ENCODE measurements at regions not wholly inside any gene's neighbourhood (a gene's known extent, or its start where the extent isn't known, plus 50 kb on each side); places are given as distances from the start of the nearest gene placed in this dataset.
A peak's percentile ranks its signal among the peaks of the same experiment; 100 is the strongest.

GRCh38 chr6:147735924-147736323 lies 227.4 kb downstream of the SAMD5 start:
- no peaks in the 10 kb centered on the region for H3K9me3 ChIP-seq (ENCODE audit: control insufficient read depth, low read depth, low read length)
- H3K4me1 ChIP-seq (ENCODE audit: control insufficient read depth, insufficient read depth, low read length): peaks cover 9% of the 10 kb centered on the region
- H3K27me3 ChIP-seq (ENCODE audit: control insufficient read depth, insufficient read depth, low read length): no peaks in the 10 kb centered on the region
- H3K27ac ChIP-seq (ENCODE audit: low read length): no peak overlapping the region
- WGBS (ENCODE audit: insufficient coverage, low lambda C conversion rate): no CpG with 5 or more reads among the region's 3 CpGs
- H3K4me3 ChIP-seq (ENCODE audit: low read length): no peak overlapping the region
- H3K36me3 ChIP-seq (ENCODE audit: control insufficient read depth, insufficient read depth, low read length): no peaks in the 10 kb centered on the region
- no peak for DNase-seq

GRCh38 chr6:147737115-147737514 lies 228.6 kb downstream of the SAMD5 start:
- Histone ChIP-seq H3K9me3 (ENCODE audit: control insufficient read depth, low read depth, low read length) (no peaks in the 10 kb centered on the region), H3K27ac (ENCODE audit: low read length) (no peak overlapping the region), H3K4me1 (ENCODE audit: control insufficient read depth, insufficient read depth, low read length) (peaks cover 20% of the 10 kb centered on the region), H3K36me3 (ENCODE audit: control insufficient read depth, insufficient read depth, low read length) (no peaks in the 10 kb centered on the region), H3K4me3 (ENCODE audit: low read length) (no peak overlapping the region), H3K27me3 (ENCODE audit: control insufficient read depth, insufficient read depth, low read length) (no peaks in the 10 kb centered on the region)
- DNase-seq: no peak
- 100% methylated on average over 1 of the region's 5 CpGs for WGBS (ENCODE audit: insufficient coverage, low lambda C conversion rate)

GRCh38 chr6:147738099-147738498 lies 229.6 kb downstream of the SAMD5 start:
- Histone ChIP-seq H3K27ac (ENCODE audit: low read length) (no peak overlapping the region), H3K27me3 (ENCODE audit: control insufficient read depth, insufficient read depth, low read length) (no peaks in the 10 kb centered on the region), H3K9me3 (ENCODE audit: control insufficient read depth, low read depth, low read length) (no peaks in the 10 kb centered on the region), H3K4me3 (ENCODE audit: low read length) (no peak overlapping the region), H3K36me3 (ENCODE audit: control insufficient read depth, insufficient read depth, low read length) (no peaks in the 10 kb centered on the region), H3K4me1 (ENCODE audit: control insufficient read depth, insufficient read depth, low read length) (peaks cover 22% of the 10 kb centered on the region)
- peak in 1 of 2 donors; percentile 21 for DNase-seq
- WGBS (ENCODE audit: insufficient coverage, low lambda C conversion rate): 29% methylated on average over 1 of the region's 8 CpGs

GRCh38 chr6:147738516-147739162 lies 230.1 kb downstream of the SAMD5 start:
- H3K9me3 ChIP-seq (ENCODE audit: control insufficient read depth, low read depth, low read length): no peaks in the 10 kb centered on the region
- H3K27me3 ChIP-seq (ENCODE audit: control insufficient read depth, insufficient read depth, low read length): no peaks in the 10 kb centered on the region
- no CpG with 5 or more reads among the region's 3 CpGs for WGBS (ENCODE audit: insufficient coverage, low lambda C conversion rate)
- H3K4me3 ChIP-seq (ENCODE audit: low read length): no peak overlapping the region
- peaks cover 22% of the 10 kb centered on the region for H3K4me1 ChIP-seq (ENCODE audit: control insufficient read depth, insufficient read depth, low read length)
- no peaks in the 10 kb centered on the region for H3K36me3 ChIP-seq (ENCODE audit: control insufficient read depth, insufficient read depth, low read length)
- peak in 1 of 2 donors; percentile 15 for DNase-seq
- H3K27ac ChIP-seq (ENCODE audit: low read length): no peak overlapping the region

GRCh38 chr6:147740326-147740725 lies 231.8 kb downstream of the SAMD5 start:
- Histone ChIP-seq H3K27ac (ENCODE audit: low read length) (no peak overlapping the region), H3K36me3 (ENCODE audit: control insufficient read depth, insufficient read depth, low read length) (no peaks in the 10 kb centered on the region), H3K9me3 (ENCODE audit: control insufficient read depth, low read depth, low read length) (no peaks in the 10 kb centered on the region), H3K27me3 (ENCODE audit: control insufficient read depth, insufficient read depth, low read length) (no peaks in the 10 kb centered on the region), H3K4me1 (ENCODE audit: control insufficient read depth, insufficient read depth, low read length) (peaks cover 22% of the 10 kb centered on the region), H3K4me3 (ENCODE audit: low read length) (no peak overlapping the region)
- 100% methylated on average over 1 of the region's 3 CpGs for WGBS (ENCODE audit: insufficient coverage, low lambda C conversion rate)
- DNase-seq: no peak

- H3K36me3 ChIP-seq (ENCODE audit: control insufficient read depth, insufficient read depth, low read length): no peaks in the 10 kb centered on the region
- no peak overlapping the region for H3K27ac ChIP-seq (ENCODE audit: low read length)
- DNase-seq: peak; percentile 56 to 80
- H3K9me3 ChIP-seq (ENCODE audit: control insufficient read depth, low read depth, low read length): no peaks in the 10 kb centered on the region
- H3K4me3 ChIP-seq (ENCODE audit: low read length): no peak overlapping the region
- H3K4me1 ChIP-seq (ENCODE audit: control insufficient read depth, insufficient read depth, low read length): peaks cover 22% of the 10 kb centered on the region
- WGBS (ENCODE audit: insufficient coverage, low lambda C conversion rate): 100% methylated on average over 1 of the region's 3 CpGs
- no peaks in the 10 kb centered on the region for H3K27me3 ChIP-seq (ENCODE audit: control insufficient read depth, insufficient read depth, low read length)
These were observed 232.4 kb downstream of the SAMD5 start for GRCh38 chr6:147740916-147741315.

- Histone ChIP-seq H3K4me1 (ENCODE audit: control insufficient read depth, insufficient read depth, low read length) (peaks cover 22% of the 10 kb centered on the region), H3K36me3 (ENCODE audit: control insufficient read depth, insufficient read depth, low read length) (no peaks in the 10 kb centered on the region), H3K4me3 (ENCODE audit: low read length) (no peak overlapping the region), H3K9me3 (ENCODE audit: control insufficient read depth, low read depth, low read length) (no peaks in the 10 kb centered on the region), H3K27ac (ENCODE audit: low read length) (no peak overlapping the region), H3K27me3 (ENCODE audit: control insufficient read depth, insufficient read depth, low read length) (no peaks in the 10 kb centered on the region)
- WGBS (ENCODE audit: insufficient coverage, low lambda C conversion rate): 74% methylated on average over 3 of the region's 9 CpGs
- no peak for DNase-seq
These were observed 232.9 kb downstream of the SAMD5 start for GRCh38 chr6:147741389-147741788.

GRCh38 chr6:147742440-147742839 lies 233.9 kb downstream of the SAMD5 start:
- peaks cover 22% of the 10 kb centered on the region for H3K4me1 ChIP-seq (ENCODE audit: control insufficient read depth, insufficient read depth, low read length)
- H3K27me3 ChIP-seq (ENCODE audit: control insufficient read depth, insufficient read depth, low read length): no peaks in the 10 kb centered on the region
- H3K36me3 ChIP-seq (ENCODE audit: control insufficient read depth, insufficient read depth, low read length): no peaks in the 10 kb centered on the region
- H3K9me3 ChIP-seq (ENCODE audit: control insufficient read depth, low read depth, low read length): no peaks in the 10 kb centered on the region
- 50% methylated on average over 1 of the region's 3 CpGs for WGBS (ENCODE audit: insufficient coverage, low lambda C conversion rate)
- no peak overlapping the region for H3K4me3 ChIP-seq (ENCODE audit: low read length)
- peak overlapping the region; percentile 36 for H3K27ac ChIP-seq (ENCODE audit: low read length)
- DNase-seq: peak; percentile 45 to 75

GRCh38 chr6:147744012-147744411 lies 235.5 kb downstream of the SAMD5 start:
- H3K4me3 ChIP-seq (ENCODE audit: low read length): no peak overlapping the region

GRCh38 chr6:147749331-147749730 lies 240.8 kb downstream of the SAMD5 start:
- 86% methylated on average over 2 of the region's 5 CpGs for WGBS (ENCODE audit: insufficient coverage, low lambda C conversion rate)
- Histone ChIP-seq H3K4me3 (ENCODE audit: low read length) (no peak overlapping the region), H3K36me3 (ENCODE audit: control insufficient read depth, insufficient read depth, low read length) (no peaks in the 10 kb centered on the region), H3K4me1 (ENCODE audit: control insufficient read depth, insufficient read depth, low read length) (no peaks in the 10 kb centered on the region), H3K27me3 (ENCODE audit: control insufficient read depth, insufficient read depth, low read length) (no peaks in the 10 kb centered on the region), H3K9me3 (ENCODE audit: control insufficient read depth, low read depth, low read length) (no peaks in the 10 kb centered on the region), H3K27ac (ENCODE audit: low read length) (no peak overlapping the region)
- no peak for DNase-seq

More at GRCh38 chr6:147744012-147744411, 235.5 kb downstream of the SAMD5 start:
- Histone ChIP-seq H3K9me3 (ENCODE audit: control insufficient read depth, low read depth, low read length) (no peaks in the 10 kb centered on the region), H3K27me3 (ENCODE audit: control insufficient read depth, insufficient read depth, low read length) (no peaks in the 10 kb centered on the region), H3K36me3 (ENCODE audit: control insufficient read depth, insufficient read depth, low read length) (no peaks in the 10 kb centered on the region), H3K27ac (ENCODE audit: low read length) (no peak overlapping the region), H3K4me1 (ENCODE audit: control insufficient read depth, insufficient read depth, low read length) (peaks cover 16% of the 10 kb centered on the region)
- WGBS (ENCODE audit: insufficient coverage, low lambda C conversion rate): no CpG with 5 or more reads among the region's 1 CpG
- DNase-seq: no peak

- no CpG with 5 or more reads among the region's 4 CpGs for WGBS (ENCODE audit: insufficient coverage, low lambda C conversion rate)
- no peak overlapping the region for H3K4me3 ChIP-seq (ENCODE audit: low read length)
- no peak overlapping the region for H3K27ac ChIP-seq (ENCODE audit: low read length)
- H3K9me3 ChIP-seq (ENCODE audit: control insufficient read depth, low read depth, low read length): no peaks in the 10 kb centered on the region
- H3K27me3 ChIP-seq (ENCODE audit: control insufficient read depth, insufficient read depth, low read length): no peaks in the 10 kb centered on the region
- no peaks in the 10 kb centered on the region for H3K36me3 ChIP-seq (ENCODE audit: control insufficient read depth, insufficient read depth, low read length)
- DNase-seq: no peak
- H3K4me1 ChIP-seq (ENCODE audit: control insufficient read depth, insufficient read depth, low read length): no peaks in the 10 kb centered on the region
These were observed 241.9 kb downstream of the SAMD5 start for GRCh38 chr6:147750413-147750812.

Data from large intestine (tissue), 3 donors.